Ammon's horn (tissue), 1 donor: ENCODE measurements at regions not wholly inside any gene's neighbourhood (a gene's known extent, or its start where the extent isn't known, plus 50 kb on each side); places are given as distances from the start of the nearest gene placed in this dataset.

Source experiments
- DNase-seq: peaks from one replicate; pipeline ENCODE4 v3.0.0-alpha.2; 2016; ENCODE audit warnings: low spot score

DNA sequence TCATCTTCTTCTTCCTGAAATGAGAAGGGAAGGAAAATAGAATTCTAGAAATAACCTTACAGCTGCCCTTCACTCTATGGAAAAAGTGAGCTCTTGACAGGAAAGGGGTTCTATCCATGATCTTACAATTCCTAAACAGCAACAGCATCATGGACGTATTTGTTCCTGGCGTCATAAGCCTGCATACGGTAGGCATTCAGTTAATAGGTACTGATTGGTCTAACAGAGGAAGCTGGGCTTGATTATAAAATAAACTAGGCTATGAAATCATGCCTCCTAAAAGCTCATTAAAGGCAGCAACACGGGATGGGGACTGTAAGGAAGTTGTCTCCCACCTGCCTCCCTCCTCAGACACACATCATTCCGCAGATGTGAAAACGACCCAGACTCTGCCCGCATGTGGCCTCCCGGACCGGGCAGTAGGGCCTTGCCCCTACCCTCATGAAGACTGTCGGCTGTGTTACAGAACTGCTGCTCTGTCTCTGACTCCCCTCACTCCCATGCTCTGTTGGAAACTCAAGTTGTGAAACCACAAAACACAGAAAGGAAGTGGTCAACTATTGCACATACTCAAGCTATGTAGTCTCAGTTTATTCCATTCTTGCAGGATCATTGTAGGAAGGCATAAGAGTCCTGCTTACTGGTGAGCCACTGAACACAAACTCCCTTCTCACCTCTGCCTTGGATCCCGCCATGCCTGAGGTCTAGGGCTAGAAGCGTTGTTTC lies 129.8 kb downstream of the DLEU7 start:
- DNase-seq = peak; percentile 62

DNA sequence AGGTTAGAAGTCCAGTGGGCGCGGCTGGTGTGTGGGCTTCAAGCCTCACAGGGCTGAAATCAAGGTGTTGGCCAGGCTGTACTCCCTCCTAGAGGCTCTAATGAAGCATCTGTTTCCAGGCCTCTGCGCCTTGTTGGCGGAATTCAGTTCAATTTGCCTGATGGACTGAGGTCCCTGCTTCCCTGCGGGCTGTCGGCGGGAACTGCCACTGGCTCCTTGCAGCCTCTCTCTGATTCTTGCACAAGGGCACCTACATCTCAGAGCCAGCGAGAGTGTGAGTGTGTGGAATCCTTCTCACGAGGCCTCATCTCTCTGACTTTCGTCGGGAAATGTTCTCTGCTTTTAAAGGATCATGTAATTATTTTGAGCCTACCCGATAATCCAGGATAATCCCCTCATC lies 128.6 kb downstream of the DLEU7 start:
- no peak for DNase-seq

DNA sequence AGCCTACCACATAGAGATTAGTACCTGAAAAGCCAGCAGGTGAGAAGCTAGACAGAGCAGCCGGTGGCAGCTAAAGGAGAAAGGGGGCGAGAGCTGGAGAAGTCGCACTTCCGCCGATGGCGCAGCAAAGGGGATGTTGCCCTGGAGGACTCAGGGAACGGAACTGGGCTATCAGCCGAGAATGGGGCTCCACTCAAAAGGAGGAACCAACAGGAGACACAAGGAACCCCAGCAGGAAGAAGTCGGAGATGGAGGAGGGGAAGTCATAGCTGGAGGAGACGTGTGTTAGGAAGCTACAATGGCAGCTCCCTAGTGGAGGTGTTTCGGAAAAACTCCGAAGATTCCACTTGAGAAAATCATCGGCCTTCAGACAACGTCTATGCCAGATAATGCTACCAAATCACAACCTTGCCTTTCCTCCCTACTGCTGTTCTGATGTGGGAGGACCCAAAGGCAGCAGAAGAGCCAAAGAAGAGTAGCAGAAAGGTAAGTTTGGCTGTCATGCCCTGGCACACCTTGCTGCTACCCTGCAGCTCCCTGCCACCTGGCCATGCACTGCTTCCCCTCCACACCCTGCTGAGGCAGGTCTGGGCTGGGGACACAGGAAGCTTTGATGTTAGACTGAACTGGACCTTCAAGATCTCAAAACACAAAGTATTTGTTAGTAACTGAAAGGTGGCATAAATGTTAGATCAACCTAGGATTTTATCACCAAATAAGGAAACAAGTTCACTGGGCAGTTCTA lies 127.9 kb downstream of the DLEU7 start:
- DNase-seq = peak; percentile 73

DNA sequence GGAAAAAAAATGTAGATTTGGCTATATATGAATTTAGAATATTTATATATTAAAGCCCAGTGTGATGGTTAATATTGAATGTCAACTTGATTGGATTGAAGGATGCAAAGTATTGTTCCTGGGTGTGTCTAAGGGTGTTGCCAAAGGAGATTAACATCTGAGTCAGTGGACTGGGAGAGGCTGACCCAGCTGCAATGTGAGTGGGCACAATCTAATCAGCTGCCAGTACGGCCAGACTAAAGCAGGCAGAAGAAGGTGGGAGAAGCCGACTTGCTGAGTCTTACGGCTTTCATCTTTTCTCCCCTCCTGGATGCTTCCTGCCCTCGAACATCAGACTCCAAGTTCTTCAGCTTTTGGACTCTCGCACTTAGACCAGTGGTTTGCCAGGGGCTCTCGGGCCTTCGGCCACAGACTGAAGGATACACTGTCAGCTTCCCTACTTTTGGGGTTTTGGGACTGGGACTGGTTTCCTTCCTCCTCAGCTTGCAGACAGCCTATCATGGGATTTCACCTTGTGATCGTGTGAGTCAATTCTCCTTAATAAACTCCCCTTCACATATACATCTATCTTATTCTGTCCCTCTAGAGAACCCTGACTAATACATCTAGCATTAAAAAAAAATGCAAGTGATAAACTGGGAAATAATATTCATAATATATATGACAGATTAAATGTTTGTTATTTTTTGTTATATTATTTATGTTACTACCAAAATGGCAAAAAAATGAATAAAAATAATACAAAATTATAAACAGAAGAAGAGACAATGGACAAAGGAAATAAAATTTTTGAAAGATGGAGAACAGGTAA lies 122.4 kb downstream of the DLEU7 start:
- no peak for DNase-seq

DNA sequence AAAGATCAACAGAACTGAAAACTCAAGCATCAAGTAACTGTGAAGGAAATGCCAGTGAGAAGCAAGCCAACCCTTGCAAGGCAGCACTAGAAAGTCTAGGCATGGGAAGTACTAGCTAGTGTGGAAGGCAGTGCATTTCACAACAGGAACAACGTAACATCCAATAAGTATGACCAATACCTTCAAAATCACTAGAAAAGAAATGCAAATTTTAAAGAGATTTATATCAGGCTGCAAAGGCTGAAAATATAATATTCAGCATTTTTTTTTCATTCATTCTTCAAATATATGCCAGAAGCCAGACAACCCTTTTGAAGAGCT lies 121.9 kb downstream of the DLEU7 start:
- no peak for DNase-seq

DNA sequence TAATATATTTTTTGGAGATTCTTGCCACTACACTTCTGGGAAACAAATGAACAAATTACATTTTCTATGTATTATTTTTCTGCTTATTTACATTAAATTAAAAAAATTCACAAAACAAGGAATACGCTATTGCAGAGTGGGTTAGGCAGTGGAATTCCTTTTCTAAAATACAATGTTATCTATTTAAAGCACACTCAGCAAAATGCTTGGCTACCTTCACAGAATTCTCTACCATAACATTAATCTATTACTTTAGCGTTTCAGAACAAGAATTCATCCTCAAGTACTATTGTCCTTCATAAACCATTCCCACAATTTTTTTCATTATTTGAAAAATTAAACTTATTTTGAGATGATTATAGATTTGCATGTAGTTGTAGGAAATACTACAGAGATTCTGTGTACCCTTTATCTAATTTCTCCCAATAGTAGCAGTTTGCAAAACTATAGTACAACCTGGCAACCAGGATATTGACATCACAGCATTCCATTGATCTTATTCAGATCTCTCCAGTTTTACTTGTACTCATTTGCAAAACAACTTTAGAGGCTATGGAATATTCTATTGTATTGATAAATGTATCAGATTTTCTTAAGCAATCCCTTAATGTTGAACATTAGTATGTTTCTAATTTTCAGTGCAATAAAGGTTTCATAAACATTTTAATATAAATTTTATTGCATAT lies 120.9 kb downstream of the DLEU7 start:
- DNase-seq = no peak

DNA sequence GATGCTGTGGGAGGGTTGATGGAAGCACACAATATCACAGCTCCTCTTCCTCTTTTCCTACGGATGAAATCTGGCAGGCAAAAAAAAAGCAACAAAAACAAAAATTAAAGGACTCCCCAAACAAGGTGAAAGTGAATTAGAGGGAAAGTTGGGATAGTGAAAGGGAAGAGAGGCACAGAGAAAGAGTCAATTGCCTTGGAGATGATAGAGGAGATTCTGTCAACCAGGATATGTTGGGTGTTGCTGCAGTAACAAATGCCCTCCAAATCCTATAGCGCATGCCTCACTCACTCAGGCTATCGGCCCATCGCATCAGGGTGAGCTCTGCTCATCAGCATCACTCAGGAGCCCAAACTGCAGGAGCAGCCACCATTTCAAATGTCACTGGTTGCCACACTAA lies 119.1 kb downstream of the DLEU7 start:
- no peak for DNase-seq

DNA sequence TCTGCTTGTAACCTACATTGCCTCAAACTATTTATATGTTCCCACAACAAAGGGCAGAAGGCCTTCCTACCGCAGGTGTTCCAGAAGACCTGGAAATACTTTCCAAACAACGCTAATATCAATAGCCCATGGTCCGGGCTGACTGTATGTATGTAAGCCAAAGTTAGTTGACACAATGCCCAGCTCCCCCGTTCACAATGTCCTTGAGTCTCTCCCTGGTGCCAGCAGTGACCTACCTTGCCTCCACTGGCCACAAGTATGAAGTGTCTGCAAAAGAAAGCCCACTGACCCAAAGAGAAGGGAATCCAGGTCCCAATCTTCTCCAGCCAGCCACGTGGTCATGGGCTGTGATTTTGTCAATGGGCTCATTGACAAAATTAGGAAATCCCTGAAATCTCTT lies 118.6 kb downstream of the DLEU7 start:
- no peak for DNase-seq

DNA sequence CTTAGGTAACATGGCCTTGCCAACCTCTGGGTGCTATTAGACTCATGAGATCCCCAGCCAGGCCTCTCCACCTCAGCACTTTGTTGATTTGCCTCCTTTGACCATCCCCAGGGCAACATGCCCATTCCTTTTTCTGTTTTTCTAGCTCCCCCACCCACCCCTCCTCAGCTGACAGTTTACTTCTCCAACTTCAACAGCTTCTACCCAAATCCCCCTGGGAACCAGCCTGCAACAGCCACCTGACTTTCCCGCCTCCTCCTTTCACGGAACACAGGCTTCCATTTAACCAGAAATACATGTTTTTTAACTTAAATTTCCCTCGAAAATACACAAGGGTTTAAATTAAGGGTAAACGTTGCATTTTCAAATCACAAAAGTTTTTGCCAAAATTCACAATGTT lies 117.3 kb downstream of the DLEU7 start:
- no peak for DNase-seq

DNA sequence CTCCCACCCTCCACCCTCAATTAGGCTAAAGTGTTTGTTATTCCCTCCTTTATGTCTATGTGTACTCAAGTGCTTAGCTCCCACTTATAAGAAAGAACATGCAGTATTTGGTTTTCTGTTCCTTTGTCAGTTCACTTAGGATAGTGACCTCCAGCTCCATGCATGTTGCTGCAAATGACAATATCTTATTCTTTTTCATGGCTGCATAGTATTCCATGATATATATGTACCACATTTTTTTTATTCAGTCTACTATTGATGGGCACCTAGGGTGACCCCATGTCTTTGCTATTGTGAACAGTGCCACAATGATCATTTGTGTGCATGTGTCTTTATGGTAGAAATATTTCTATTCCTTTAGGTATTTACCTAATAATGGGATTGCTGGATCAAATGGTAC lies 114.3 kb downstream of the DLEU7 start:
- no peak for DNase-seq

DNA sequence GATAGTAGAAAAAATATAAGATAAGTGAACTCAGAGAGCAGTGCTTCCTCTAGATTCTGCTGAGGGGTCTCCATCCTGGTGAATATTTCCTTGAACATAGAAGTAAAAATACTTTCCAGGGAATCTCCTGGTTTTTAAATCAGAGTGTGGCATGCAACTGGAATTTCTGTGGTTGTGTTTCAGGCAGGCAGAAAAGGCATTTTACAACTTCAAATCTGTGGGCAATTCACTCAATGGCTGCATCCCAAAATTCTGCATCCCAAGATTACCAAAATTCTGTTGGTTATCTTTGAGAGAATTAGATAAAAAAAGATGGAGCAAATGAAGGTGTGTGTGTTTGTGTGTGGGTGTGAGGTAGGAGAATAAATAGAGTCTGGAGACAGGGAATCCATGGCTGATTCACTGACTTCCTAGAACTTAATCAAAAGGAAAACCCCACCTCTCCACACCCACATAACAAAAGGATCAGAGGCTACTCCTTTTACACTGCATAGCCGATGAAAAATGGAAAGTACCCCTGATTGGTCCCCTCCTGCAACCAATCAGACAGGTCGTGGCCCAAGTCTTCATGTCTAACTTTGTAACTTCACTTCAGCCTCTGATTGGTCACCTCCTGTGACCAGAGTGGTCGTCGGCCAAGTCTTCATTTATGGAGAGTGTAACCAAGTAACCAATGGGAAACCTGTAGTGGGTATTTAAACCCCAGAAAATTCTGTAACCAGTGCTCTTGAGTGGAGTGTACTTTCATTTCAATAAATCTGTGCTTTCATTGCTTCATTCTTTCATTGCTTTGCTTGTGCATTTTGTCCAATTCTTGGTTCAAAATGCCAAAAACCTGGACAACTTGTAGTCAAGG lies 112.8 kb downstream of the DLEU7 start:
- DNase-seq = no peak

DNA sequence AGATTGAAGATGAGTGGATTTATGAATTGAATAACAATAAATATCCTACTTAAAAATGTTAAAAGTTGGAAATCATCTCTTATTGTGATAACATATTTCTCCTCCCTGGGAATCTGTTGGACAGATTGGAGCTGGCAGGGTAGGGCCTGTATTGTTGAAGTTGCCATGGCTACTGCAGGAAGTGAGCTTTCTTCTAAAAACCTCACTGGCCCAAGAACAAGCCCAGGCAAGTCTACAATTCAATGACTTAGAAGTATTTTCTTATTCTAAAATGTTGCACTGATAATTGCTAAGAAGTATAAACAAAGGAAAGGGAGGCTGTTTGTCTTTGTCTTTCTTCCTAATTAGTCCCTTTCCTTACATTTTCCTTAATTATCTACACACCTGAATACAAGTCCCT lies 112.1 kb downstream of the DLEU7 start:
- no peak for DNase-seq

DNA sequence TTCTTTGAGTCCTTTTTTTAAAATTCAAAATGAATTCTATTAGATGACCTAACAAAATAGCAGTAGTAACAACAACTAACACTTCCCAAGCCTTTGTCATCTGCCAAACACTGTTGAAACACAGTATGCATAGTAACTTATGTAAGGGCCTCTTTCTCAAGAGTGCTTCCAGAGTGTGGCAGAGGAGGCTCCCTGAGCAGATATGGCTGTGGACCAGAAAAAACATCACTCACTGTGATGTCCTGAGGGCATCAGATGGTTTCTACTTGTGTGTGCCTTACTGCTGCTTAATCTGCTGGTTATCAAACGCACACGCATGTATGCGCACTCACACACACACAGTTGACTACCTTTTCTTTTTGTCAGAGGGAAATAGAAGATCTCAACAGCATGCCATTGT lies 110.8 kb downstream of the DLEU7 start:
- DNase-seq = no peak

DNA sequence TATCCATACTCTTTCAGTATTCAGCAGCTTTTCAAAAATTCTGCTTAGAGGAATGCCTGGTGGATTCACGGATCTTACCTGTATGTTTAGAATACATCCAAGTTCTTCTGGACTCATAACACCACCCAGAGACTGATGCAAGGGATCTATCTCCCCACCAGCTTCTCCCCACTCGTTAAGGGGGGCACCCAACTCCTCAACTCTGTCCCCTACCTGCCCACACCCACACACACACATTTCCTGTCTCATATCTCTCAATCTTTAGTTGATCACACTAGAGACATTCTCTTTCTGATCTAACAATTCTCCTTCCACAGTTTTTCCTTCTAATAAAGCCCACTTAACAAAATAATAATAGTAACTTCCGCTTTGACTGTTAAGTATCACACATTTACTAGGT lies 110.1 kb downstream of the DLEU7 start:
- no peak for DNase-seq

DNA sequence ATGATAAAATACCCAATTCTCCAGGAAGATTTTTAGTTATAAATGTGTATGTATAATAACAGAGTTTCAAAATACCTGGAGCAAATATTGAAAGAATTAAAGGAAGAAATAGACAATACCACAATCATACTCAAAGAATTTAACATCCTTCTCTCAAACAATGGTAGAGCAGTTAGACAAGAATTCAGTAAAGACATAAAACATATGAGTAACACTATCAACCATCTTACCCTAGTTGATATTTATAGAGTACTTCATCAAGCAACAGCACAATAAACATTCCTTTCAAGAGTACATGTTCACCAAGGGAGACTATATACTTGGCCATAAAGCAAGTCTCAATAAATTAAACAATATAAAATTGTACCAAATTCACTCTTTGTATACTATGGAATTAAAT lies 108.4 kb downstream of the DLEU7 start:
- DNase-seq = no peak

DNA sequence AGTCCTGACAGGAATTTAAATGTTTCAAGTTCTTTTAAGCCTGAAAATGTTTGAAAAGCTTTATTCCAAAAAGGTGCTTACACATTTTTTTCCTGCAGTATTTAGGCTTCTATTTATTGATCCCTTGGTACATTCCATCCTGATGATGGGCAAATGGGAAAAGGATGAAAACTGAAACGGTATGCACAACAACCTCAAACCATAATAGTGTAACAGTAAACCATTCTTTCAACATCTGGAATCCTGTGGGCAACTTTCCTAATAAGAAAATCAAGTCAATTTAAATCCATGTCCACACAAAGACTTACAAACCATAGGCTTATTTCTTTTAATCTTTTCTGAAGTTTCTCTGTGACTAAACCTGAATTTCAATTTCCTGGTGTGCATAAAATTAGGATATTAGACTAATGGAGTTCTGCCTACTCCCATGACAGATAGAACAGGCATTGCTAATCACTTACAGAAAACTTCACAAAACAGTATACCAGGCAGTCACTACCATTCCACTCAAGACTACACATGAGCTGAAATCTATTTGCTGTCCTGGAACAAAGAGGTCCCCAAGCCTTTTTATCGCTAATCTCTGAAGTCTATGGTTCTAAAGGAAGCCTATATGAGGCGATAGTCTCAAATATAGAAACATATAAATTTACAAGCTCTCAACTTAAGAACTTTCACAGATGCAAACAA lies 103.3 kb downstream of the DLEU7 start:
- no peak for DNase-seq

DNA sequence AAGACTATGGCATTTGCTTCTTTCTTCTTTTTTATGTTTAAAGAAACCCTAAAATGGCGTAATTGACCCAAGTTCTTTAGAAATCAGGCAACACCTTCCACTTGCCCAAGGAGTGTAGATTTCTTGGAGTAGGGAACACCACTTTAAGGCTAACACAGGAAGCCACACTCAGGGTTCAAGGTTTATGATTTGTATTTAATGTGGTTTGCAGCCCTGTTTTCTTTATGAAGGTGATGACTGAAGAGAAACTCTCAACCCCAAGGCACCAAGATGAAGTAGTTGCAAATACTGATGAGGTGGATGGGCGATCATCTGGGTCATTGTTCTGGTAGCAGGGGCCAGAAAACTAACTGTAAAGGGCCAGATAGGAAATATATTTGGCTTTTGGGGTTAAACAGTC lies 101.1 kb downstream of the DLEU7 start:
- no peak for DNase-seq

DNA sequence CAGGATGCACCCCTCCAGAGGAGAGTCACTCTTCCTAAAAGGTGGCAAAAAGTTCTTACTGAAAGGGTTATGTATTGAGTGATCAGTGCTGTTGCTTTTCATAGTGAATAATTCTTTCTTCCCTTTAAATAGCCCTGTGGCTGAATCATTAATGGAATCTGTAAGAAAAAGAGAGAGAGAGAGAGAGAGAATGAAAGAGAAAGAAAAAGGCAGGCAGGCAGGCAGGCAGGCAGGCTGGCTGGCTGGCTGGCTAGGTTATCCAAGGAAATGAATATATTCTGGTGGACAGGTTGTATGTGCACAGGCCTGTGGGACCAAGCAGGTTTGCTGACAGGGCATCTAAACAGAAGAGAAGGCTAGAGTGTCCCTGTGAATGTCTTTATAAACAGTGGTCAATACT lies 100.5 kb downstream of the DLEU7 start:
- no peak for DNase-seq

DNA sequence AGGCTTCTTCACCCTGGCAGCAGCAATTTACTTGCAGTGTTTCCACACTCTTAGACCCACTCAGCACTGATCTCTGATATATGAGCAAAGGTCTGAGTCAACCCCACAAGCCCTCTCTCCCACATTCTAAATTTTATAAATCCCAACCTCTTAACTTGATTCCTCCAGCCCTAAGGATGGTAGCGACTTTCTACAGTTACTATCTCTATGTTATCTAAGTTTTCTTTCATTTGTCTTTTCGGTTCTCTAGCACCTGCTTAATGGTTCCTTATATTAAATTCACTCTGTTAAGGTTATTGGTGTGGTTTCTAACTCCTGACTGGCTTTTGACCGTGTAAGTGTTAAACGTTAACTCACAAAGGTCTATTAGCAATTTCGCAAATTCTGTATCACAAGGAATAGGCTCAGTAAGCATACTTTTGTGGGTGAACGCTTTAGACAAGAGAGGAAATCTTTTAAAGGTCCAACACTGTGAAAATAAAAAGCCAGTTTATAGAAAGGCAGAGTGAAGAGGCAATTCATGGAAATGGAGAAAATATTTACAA lies 99.3 kb downstream of the DLEU7 start:
- DNase-seq = no peak

DNA sequence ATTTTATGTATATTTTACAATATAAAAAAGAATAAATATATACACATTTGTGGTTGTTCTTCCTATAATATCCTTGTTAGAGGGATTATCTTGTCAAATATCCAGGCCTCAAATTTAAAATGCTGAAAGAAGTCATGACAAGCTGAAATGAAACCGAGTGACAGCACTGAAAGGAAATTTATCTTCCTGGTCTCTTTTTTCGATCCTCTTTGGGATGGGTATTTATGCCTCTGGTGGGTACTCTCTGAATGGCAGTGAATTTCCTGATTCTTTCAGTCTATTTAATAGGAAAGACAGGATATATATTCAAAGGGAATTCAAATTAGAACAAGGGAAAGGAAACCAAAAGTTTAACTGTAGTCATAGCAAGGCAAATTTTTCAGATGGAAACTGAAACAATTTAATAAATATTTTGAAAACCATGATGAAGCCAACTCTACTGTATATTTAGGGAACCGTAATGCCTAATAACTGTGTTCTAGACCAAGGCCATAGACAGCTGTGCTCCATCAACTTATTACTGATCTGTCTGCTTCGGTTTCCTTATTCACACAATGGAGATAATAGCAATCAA lies 97.9 kb downstream of the DLEU7 start:
- DNase-seq = no peak
